Rectal smooth muscle tissue (tissue), 1 donor: ENCODE measurements at regions not wholly inside any gene's neighbourhood (a gene's known extent, or its start where the extent isn't known, plus 50 kb on each side); places are given as distances from the start of the nearest gene placed in this dataset.
A peak's percentile ranks its signal among the peaks of the same experiment; 100 is the strongest.

Source experiments
- H3K27ac ChIP-seq: one replicate; pipeline ENCODE4 v1.7.0; 2013; ENCODE audit warnings: low read depth, low read length, inconsistent platforms
- H3K27me3 ChIP-seq: one replicate; pipeline ENCODE4 v1.7.0; 2013; ENCODE audit warnings: low read length; ENCODE audit not compliant: control insufficient read depth, insufficient read depth
- H3K36me3 ChIP-seq: one replicate; pipeline ENCODE4 v1.7.0; 2013; ENCODE audit warnings: low read length; ENCODE audit not compliant: control insufficient read depth, insufficient read depth
- H3K4me1 ChIP-seq: one replicate; pipeline ENCODE4 v1.7.0; 2013; ENCODE audit warnings: low read length; ENCODE audit not compliant: control insufficient read depth, insufficient read depth
- H3K4me3 ChIP-seq: one replicate; pipeline ENCODE4 v1.7.0; 2013; ENCODE audit warnings: low read length
- H3K9ac ChIP-seq: one replicate; pipeline ENCODE4 v1.7.0; 2013; ENCODE audit warnings: low read length

- Histone ChIP-seq H3K27me3 (no peaks in the 10 kb centered on the region), H3K9ac (no peak overlapping the region), H3K4me1 (peaks cover 10% of the 10 kb centered on the region), H3K27ac (no peak overlapping the region), H3K4me3 (no peak overlapping the region), H3K36me3 (no peaks in the 10 kb centered on the region)
Observed at GRCh38 chr15:70202756-70203155, 105.0 kb upstream of the TLE3 start.

GRCh38 chr15:70201425-70201775, 103.7 kb upstream of the TLE3 start:
- no peaks in the 10 kb centered on the region for H3K27me3 ChIP-seq
- H3K4me3 ChIP-seq = no peak overlapping the region
- H3K27ac ChIP-seq = no peak overlapping the region
- peaks cover 11% of the 10 kb centered on the region for H3K4me1 ChIP-seq
- H3K9ac ChIP-seq = no peak overlapping the region
- H3K36me3 ChIP-seq = no peaks in the 10 kb centered on the region

GRCh38 chr15:70200511-70201424, 103.1 kb upstream of the TLE3 start:
- Histone ChIP-seq H3K4me1 (peaks cover 17% of the 10 kb centered on the region), H3K27ac (peak overlapping the region; percentile 21), H3K9ac (no peak overlapping the region), H3K36me3 (no peaks in the 10 kb centered on the region), H3K27me3 (no peaks in the 10 kb centered on the region), H3K4me3 (no peak overlapping the region)

- Histone ChIP-seq H3K27me3 (no peaks in the 10 kb centered on the region), H3K4me3 (no peak overlapping the region), H3K36me3 (no peaks in the 10 kb centered on the region), H3K9ac (no peak overlapping the region), H3K4me1 (peaks cover 25% of the 10 kb centered on the region), H3K27ac (no peak overlapping the region)
Observed at GRCh38 chr15:70199540-70200410, 102.1 kb upstream of the TLE3 start.

DNA sequence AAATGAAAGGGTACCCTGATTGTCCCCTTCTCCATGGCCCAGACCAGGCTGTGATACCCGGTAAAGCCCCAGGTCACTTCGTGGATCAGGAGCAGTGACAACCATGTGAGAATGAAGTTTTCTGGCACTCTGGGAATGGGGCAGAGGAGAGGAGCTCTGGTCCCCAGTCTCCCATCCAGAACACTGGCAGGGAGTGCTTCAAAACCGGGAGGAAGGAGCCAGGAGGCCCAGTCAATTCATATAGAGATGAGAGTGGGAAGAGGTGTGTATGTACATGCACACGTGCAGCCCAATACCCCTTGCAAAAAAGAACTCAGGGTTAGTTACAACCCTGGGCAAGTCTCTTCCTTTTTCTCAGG, 101.4 kb upstream of the TLE3 start:
- Histone ChIP-seq H3K27ac (no peak overlapping the region), H3K9ac (no peak overlapping the region), H3K36me3 (no peaks in the 10 kb centered on the region), H3K27me3 (no peaks in the 10 kb centered on the region), H3K4me1 (peaks cover 25% of the 10 kb centered on the region), H3K4me3 (no peak overlapping the region)

- no peak overlapping the region for H3K9ac ChIP-seq
- H3K4me3 ChIP-seq = no peak overlapping the region
- H3K4me1 ChIP-seq = peaks cover 25% of the 10 kb centered on the region
- no peaks in the 10 kb centered on the region for H3K27me3 ChIP-seq
- no peaks in the 10 kb centered on the region for H3K36me3 ChIP-seq
- no peak overlapping the region for H3K27ac ChIP-seq
Observed at GRCh38 chr15:70198441-70199123, 100.9 kb upstream of the TLE3 start.

GRCh38 chr15:70197945-70198361, 100.2 kb upstream of the TLE3 start:
- Histone ChIP-seq H3K4me3 (no peak overlapping the region), H3K27me3 (no peaks in the 10 kb centered on the region), H3K27ac (no peak overlapping the region), H3K9ac (no peak overlapping the region), H3K36me3 (no peaks in the 10 kb centered on the region), H3K4me1 (peaks cover 25% of the 10 kb centered on the region)

GRCh38 chr15:70197318-70197944, 99.7 kb upstream of the TLE3 start:
- H3K27ac ChIP-seq = no peak overlapping the region
- H3K4me1 ChIP-seq = peaks cover 25% of the 10 kb centered on the region
- no peaks in the 10 kb centered on the region for H3K27me3 ChIP-seq
- H3K4me3 ChIP-seq = no peak overlapping the region
- H3K36me3 ChIP-seq = no peaks in the 10 kb centered on the region
- no peak overlapping the region for H3K9ac ChIP-seq

GRCh38 chr15:70196372-70197316, 98.9 kb upstream of the TLE3 start:
- H3K4me1 ChIP-seq = peaks cover 25% of the 10 kb centered on the region
- no peak overlapping the region for H3K9ac ChIP-seq
- H3K27me3 ChIP-seq = no peaks in the 10 kb centered on the region
- no peaks in the 10 kb centered on the region for H3K36me3 ChIP-seq
- no peak overlapping the region for H3K4me3 ChIP-seq
- peak overlapping the region; percentile 53 for H3K27ac ChIP-seq

- Histone ChIP-seq H3K4me1 (peaks cover 20% of the 10 kb centered on the region), H3K27ac (peak overlapping the region; percentile 53), H3K36me3 (no peaks in the 10 kb centered on the region), H3K4me3 (no peak overlapping the region), H3K9ac (no peak overlapping the region), H3K27me3 (no peaks in the 10 kb centered on the region)
Observed at GRCh38 chr15:70195587-70196305, 98.0 kb upstream of the TLE3 start.

DNA sequence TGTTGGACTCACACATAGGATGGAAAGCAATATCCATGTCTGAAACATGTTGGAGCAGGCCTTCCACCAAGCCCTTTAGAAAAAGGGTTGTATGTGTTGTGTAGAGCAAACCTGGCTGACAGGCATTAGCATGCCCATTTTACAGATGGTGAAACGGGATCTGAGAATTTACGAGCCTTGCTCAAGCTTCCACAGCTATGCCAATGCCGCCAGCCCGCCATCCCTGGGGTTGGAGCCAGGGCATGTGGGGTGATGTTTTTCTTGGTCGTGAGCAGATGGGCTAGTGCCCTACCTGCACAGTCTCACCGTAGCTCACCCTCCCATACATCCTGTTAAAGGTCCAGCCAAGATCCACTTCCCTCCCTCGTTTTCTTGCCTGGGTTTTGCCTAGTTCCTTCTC, 97.5 kb upstream of the TLE3 start:
- H3K27ac ChIP-seq = peak overlapping the region; percentile 48
- H3K36me3 ChIP-seq = no peaks in the 10 kb centered on the region
- no peak overlapping the region for H3K4me3 ChIP-seq
- H3K4me1 ChIP-seq = peaks cover 15% of the 10 kb centered on the region
- H3K9ac ChIP-seq = no peak overlapping the region
- no peaks in the 10 kb centered on the region for H3K27me3 ChIP-seq
